ENCODE measurements at regions not wholly inside any gene's neighbourhood (a gene's known extent, or its start where the extent isn't known, plus 50 kb on each side); places are given as distances from the start of the nearest gene placed in this dataset.

DNA sequence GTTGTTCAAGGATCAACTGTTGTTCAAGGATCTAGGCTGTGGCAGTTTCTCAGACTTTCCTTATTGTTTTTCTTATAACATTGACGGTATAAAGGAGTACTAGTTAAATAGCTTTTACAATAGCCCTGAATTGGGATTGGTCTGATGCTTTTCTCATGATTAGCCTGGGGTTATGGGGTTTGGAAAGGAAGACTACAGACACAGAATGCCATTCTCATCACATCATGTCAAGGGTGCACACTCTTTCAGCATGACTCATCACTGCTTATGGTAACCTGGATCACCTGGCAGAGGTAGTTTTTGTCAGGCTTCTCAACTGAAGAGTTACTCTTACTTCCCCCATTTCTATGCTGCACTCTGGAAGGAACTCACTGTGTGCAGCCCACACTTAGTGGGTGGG, 194.2 kb upstream of the NPSR1 start:
- H3K36me3 ChIP-seq (ENCODE audit: low read depth), result no peaks in the 10 kb centered on the region
- no peak overlapping the region for H2AFZ ChIP-seq
- peak; percentile 39 to 64 for DNase-seq
- no peak overlapping the region for H3K4me2 ChIP-seq
- no peak overlapping the region for H3K27ac ChIP-seq
- H3K79me2 ChIP-seq (ENCODE audit: low read depth), result no peaks in the 10 kb centered on the region
- H3F3A ChIP-seq (ENCODE audit: insufficient read depth, low read depth), result no peaks in the 10 kb centered on the region
- CTCF ChIA-PET, result interaction anchor here (0.6 kb wide), 1 partner anchor 319 kb away, joined by 3 read pairs; no protein-coding TSS in a partner anchor
- no peaks in the 10 kb centered on the region for H3K9me2 ChIP-seq (ENCODE audit: insufficient read depth)
- no peaks in the 10 kb centered on the region for H4K20me1 ChIP-seq (ENCODE audit: insufficient read depth)
- peaks cover 11% of the 10 kb centered on the region; the same call in 1 of the 2 replicates for H3K4me1 ChIP-seq (replicated peaks; ENCODE audit: insufficient read depth)
- H3K27me3 ChIP-seq (ENCODE audit: insufficient read depth, low read depth), result no peaks in the 10 kb centered on the region
- no TSS peak for BruUV-seq (replicated peaks)
- no peak for TF ChIP-seq CTCF (conservative IDR thresholded peaks at IDR 0.05)
- TF ChIP-seq EZH2 (IDR thresholded peaks at IDR 0.05; ENCODE audit: low read depth), result no peak
- POLR2A ChIA-PET (ENCODE audit: unreplicated experiment), result no interaction called here
- no peaks in the 10 kb centered on the region; the same call in 1 of the 2 replicates for H3K9me3 ChIP-seq (ENCODE audit: insufficient read depth, low read depth)
- H3K4me3 ChIP-seq, result no peak overlapping the region
- intact Hi-C loops (cut with micrococcal nuclease; ENCODE audit: unreplicated experiment), result no loop called here

GRCh38 chr7:34471844-34472243, 186.2 kb upstream of the NPSR1 start:
- intact Hi-C loops (cut with micrococcal nuclease; ENCODE audit: unreplicated experiment), result no loop called here
- POLR2A ChIA-PET (ENCODE audit: unreplicated experiment), result no interaction called here
- no peak for TF ChIP-seq EZH2 (IDR thresholded peaks at IDR 0.05; ENCODE audit: low read depth)
- TF ChIP-seq CTCF (conservative IDR thresholded peaks at IDR 0.05), result no peak
- no peak overlapping the region for H2AFZ ChIP-seq
- no peak for DNase-seq
- H3F3A ChIP-seq (ENCODE audit: insufficient read depth, low read depth), result no peaks in the 10 kb centered on the region
- H3K27ac ChIP-seq, result no peak overlapping the region
- H3K27me3 ChIP-seq (ENCODE audit: insufficient read depth, low read depth), result no peaks in the 10 kb centered on the region
- no peaks in the 10 kb centered on the region for H3K36me3 ChIP-seq (ENCODE audit: low read depth)
- H3K4me1 ChIP-seq (replicated peaks; ENCODE audit: insufficient read depth), result no peaks in the 10 kb centered on the region
- BruUV-seq (replicated peaks), result no TSS peak
- no peaks in the 10 kb centered on the region; the same call in 1 of the 2 replicates for H3K9me2 ChIP-seq (ENCODE audit: insufficient read depth)
- 0 out of 2 replicates have a peak, but pooled peaks cover 3% of the 10 kb centered on the region for H3K9me3 ChIP-seq (ENCODE audit: insufficient read depth, low read depth)
- no peak overlapping the region for H3K4me3 ChIP-seq
- H3K4me2 ChIP-seq, result no peak overlapping the region
- H3K79me2 ChIP-seq (ENCODE audit: low read depth), result no peaks in the 10 kb centered on the region
- CTCF ChIA-PET, result no interaction called here
- no peaks in the 10 kb centered on the region for H4K20me1 ChIP-seq (ENCODE audit: insufficient read depth)

- Histone ChIP-seq H3K36me3 (ENCODE audit: low read depth) (no peaks in the 10 kb centered on the region), H2AFZ (no peak overlapping the region), H3K27ac (no peak overlapping the region), H3K79me2 (ENCODE audit: low read depth) (no peaks in the 10 kb centered on the region), H3K4me3 (no peak overlapping the region), H3K9me3 (ENCODE audit: insufficient read depth, low read depth) (0 out of 2 replicates have a peak, but pooled peaks cover 3% of the 10 kb centered on the region), H3F3A (ENCODE audit: insufficient read depth, low read depth) (no peaks in the 10 kb centered on the region), H3K4me1 (replicated peaks; ENCODE audit: insufficient read depth) (no peaks in the 10 kb centered on the region), H3K9me2 (ENCODE audit: insufficient read depth) (no peaks in the 10 kb centered on the region), H3K27me3 (ENCODE audit: insufficient read depth, low read depth) (peaks cover 7% of the 10 kb centered on the region; the same call in 1 of the 2 replicates), H4K20me1 (ENCODE audit: insufficient read depth) (no peaks in the 10 kb centered on the region), H3K4me2 (no peak overlapping the region)
- BruUV-seq (replicated peaks), result no TSS peak
- no peak for DNase-seq
- ChIA-PET CTCF (no interaction called here), POLR2A (ENCODE audit: unreplicated experiment) (no interaction called here)
- TF ChIP-seq EZH2 (IDR thresholded peaks at IDR 0.05; ENCODE audit: low read depth), result no peak
- no peak for TF ChIP-seq CTCF (conservative IDR thresholded peaks at IDR 0.05)
- intact Hi-C loops (cut with micrococcal nuclease; ENCODE audit: unreplicated experiment), result no loop called here
Observed at GRCh38 chr7:34486371-34486770, 171.6 kb upstream of the NPSR1 start.

Data from PC-9 (cell line).